SK-N-SH (cell line): ENCODE measurements at regions not wholly inside any gene's neighbourhood (a gene's known extent, or its start where the extent isn't known, plus 50 kb on each side); places are given as distances from the start of the nearest gene placed in this dataset.
A peak's percentile ranks its signal among the peaks of the same experiment; 100 is the strongest.

ENCODE experiments used
- CTCF ChIA-PET: fragments of 300-600, 350-600 bp; formaldehyde crosslinking; extraction: SDS; loops from one replicate; lab custom pipeline; 2021; lab: Yijun Ruan, JAX
- POLR2A ChIA-PET: fragments of 350-600 bp; sonication (Branson Sonifier 250); formaldehyde crosslinking; extraction: SDS; loops from one replicate; lab custom pipeline; 2020; ENCODE audit warnings: antibody characterized with exemption, inconsistent platforms; lab: Yijun Ruan, JAX
- DNase-seq: peaks from one replicate; pipeline ENCODE4 v3.0.0; 2012
- H2AFZ ChIP-seq: fragments of 200-600 bp; sonication (generic); 2 replicates; pipeline ENCODE4 v1.8.1; 2016; ENCODE audit warnings: antibody characterized with exemption, mild to moderate bottlenecking, low read depth
- H3F3A ChIP-seq: fragments of 200-600 bp; sonication (generic); replicated peaks from 2 replicates; pipeline ENCODE3; 2016; ENCODE audit warnings: antibody characterized with exemption, mild to moderate bottlenecking; ENCODE audit not compliant: insufficient read depth
- H3K27ac ChIP-seq, 2 experiments: fragments of 200-500 bp in 1 of 2; fragments of 200-600 bp in 1 of 2; sonication (Bioruptor generic) in 1 of 2; sonication (generic), shearing (Covaris generic) in 1 of 2; 2 replicates each; pipeline versions ENCODE4 v1.5.1 to v1.6.1; 2014 to 2016; ENCODE audit warnings: low read depth in 2 of 2, inconsistent platforms in 1 of 2, low read length in 1 of 2, mild to moderate bottlenecking in 1 of 2, mixed read lengths in 1 of 2
- H3K27me3 ChIP-seq: fragments of 200-600 bp; sonication (generic), shearing (Covaris generic); 2 replicates; pipeline ENCODE4 v1.6.1; 2016; ENCODE audit warnings: mixed run types; ENCODE audit not compliant: insufficient read depth
- H3K36me3 ChIP-seq, 2 experiments: fragments of 200-500 bp in 1 of 2; fragments of 200-600 bp in 1 of 2; sonication (Bioruptor generic) in 1 of 2; sonication (generic) in 1 of 2; replicated peaks in 1 of 2; 2 replicates each; pipeline versions ENCODE3 to v1.5.1; 2014 to 2016; ENCODE audit warnings: low read length in 1 of 2, mild to moderate bottlenecking in 1 of 2; ENCODE audit not compliant: insufficient read depth in 2 of 2, control insufficient read depth in 1 of 2
- H3K4me1 ChIP-seq, 2 experiments: fragments of 200-500 bp in 1 of 2; fragments of 200-600 bp in 1 of 2; sonication (Bioruptor generic) in 1 of 2; sonication (generic), shearing (Covaris generic) in 1 of 2; 2 replicates each; pipeline versions ENCODE4 v1.5.1 to v1.6.1; 2014 to 2016; ENCODE audit warnings: low read depth in 1 of 2, low read length in 1 of 2, mixed run types in 1 of 2; ENCODE audit not compliant: insufficient read depth in 2 of 2, control insufficient read depth in 1 of 2
- H3K4me2 ChIP-seq: fragments of 200-600 bp; sonication (generic), shearing (Covaris generic); 2 replicates; pipeline ENCODE4 v1.6.1; 2017; ENCODE audit warnings: mixed run types
- H3K4me3 ChIP-seq, 2 experiments: fragments of 200-500 bp in 1 of 2; fragments of 200-600 bp in 1 of 2; sonication (Bioruptor generic) in 1 of 2; sonication (generic), shearing (Covaris generic) in 1 of 2; 2 replicates each; pipeline versions ENCODE4 v1.5.1 to v1.8.1; 2014 to 2016; ENCODE audit warnings: low read depth in 2 of 2, inconsistent platforms in 1 of 2, low read length in 1 of 2, mild to moderate bottlenecking in 1 of 2, mixed read lengths in 1 of 2, moderate library complexity in 1 of 2
- H3K79me2 ChIP-seq: fragments of 200-600 bp; sonication (generic); 2 replicates; pipeline ENCODE4 v1.8.1; 2017; ENCODE audit warnings: mild to moderate bottlenecking; ENCODE audit not compliant: insufficient read depth
- H3K9ac ChIP-seq: fragments of 200-600 bp; sonication (generic); 2 replicates; pipeline ENCODE4 v1.6.1; 2017; ENCODE audit warnings: mixed run types
- H3K9me2 ChIP-seq: fragments of 200-600 bp; sonication (generic); 2 replicates; pipeline ENCODE4 v1.6.1; 2017; ENCODE audit warnings: mixed run types
- H3K9me3 ChIP-seq: fragments of 200-600 bp; sonication (generic); 2 replicates; pipeline ENCODE4 v1.6.1; 2017; ENCODE audit warnings: mixed run types, mild to moderate bottlenecking, moderate library complexity
- H4K20me1 ChIP-seq: fragments of 200-600 bp; sonication (generic); 2 replicates; pipeline ENCODE4 v1.6.1; 2017; ENCODE audit warnings: mild to moderate bottlenecking, mixed run types; ENCODE audit not compliant: insufficient read depth
- ELF1 ChIP-seq: IDR thresholded peaks from 2 replicates; pipeline ENCODE4 v1.4.0; 2012
- EP300 ChIP-seq, 2 experiments: IDR thresholded peaks; 2 replicates each; pipeline versions ENCODE4 v1.4.0 to v1.6.1; 2012; ENCODE audit warnings: borderline replicate concordance in 1 of 2, low read depth in 1 of 2, low read length in 1 of 2
- EZH2phosphoT487 ChIP-seq: fragments of 200-600 bp; sonication (generic); IDR thresholded peaks from 2 replicates; pipeline ENCODE4 v1.6.1; 2017; ENCODE audit warnings: low read depth, mixed run types, mild to moderate bottlenecking, antibody characterized with exemption, moderate library complexity, borderline replicate concordance
- GATA2 ChIP-seq: sonication (generic); formaldehyde crosslinking; IDR thresholded peaks from 2 replicates; pipeline ENCODE4 v1.5.0; 2020; ENCODE audit warnings: mild to moderate bottlenecking, missing genetic modification reagents
- MAX ChIP-seq: IDR thresholded peaks from 2 replicates; pipeline ENCODE4 v1.4.0; 2012; ENCODE audit warnings: low read depth
- MEF2A ChIP-seq: IDR thresholded peaks from 2 replicates; pipeline ENCODE4 v1.4.0; 2012; ENCODE audit warnings: low read depth, borderline replicate concordance
- MXI1 ChIP-seq: IDR thresholded peaks from 2 replicates; pipeline ENCODE4 v1.6.1; 2012; ENCODE audit warnings: mild to moderate bottlenecking, low read depth, low read length, improper control_type of control experiment
- PBX3 ChIP-seq: IDR thresholded peaks from 2 replicates; pipeline ENCODE4; 2012
- RFX5 ChIP-seq: IDR thresholded peaks from 2 replicates; pipeline ENCODE4 v1.6.1; 2012; ENCODE audit warnings: mild to moderate bottlenecking, improper control_type of control experiment, low read length
- TAF1 ChIP-seq: IDR thresholded peaks from 2 replicates; pipeline ENCODE4 v1.6.1; 2012; ENCODE audit warnings: low read depth, mild to moderate bottlenecking, low read length, moderate library complexity, borderline replicate concordance
- TCF12 ChIP-seq: IDR thresholded peaks from 2 replicates; pipeline ENCODE4 v1.4.0; 2012
- ZBTB33 ChIP-seq: IDR thresholded peaks from 2 replicates; pipeline ENCODE4 v1.4.0; 2012; ENCODE audit warnings: low read depth, borderline replicate concordance
- WGBS: methylation state at CpG from one replicate; pipeline ENCODE4 v1.1.6; 2017; ENCODE audit warnings: low lambda C conversion rate; 5-methylcytosine and 5-hydroxymethylcytosine counted together

DNA sequence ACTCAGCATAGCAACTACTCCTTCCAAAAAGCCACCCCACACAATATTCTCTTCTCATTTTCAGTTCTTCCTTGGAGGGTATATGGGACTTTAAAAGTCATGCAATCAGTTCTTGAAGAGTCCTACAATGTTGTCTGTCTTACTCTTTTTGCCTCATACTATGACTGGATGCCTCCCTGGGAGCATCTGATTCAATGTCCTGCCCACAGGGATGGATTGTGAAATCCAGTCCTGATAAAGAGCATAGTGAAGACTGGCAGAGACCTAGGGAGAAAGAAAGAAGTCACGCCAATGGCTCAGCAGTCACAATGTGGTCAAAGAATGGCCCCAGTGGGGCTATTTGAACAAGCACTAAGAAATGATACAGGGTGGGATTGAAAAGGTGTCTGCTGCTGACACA lies 155.1 kb upstream of the SERPINE2 start (continued):
- no peak for TF ChIP-seq ELF1
- TF ChIP-seq EP300 (IDR thresholded peaks at IDR 0.05; ENCODE audit: borderline replicate concordance in 1 of 2, low read depth in 1 of 2, low read length in 1 of 2): no peak

DNA sequence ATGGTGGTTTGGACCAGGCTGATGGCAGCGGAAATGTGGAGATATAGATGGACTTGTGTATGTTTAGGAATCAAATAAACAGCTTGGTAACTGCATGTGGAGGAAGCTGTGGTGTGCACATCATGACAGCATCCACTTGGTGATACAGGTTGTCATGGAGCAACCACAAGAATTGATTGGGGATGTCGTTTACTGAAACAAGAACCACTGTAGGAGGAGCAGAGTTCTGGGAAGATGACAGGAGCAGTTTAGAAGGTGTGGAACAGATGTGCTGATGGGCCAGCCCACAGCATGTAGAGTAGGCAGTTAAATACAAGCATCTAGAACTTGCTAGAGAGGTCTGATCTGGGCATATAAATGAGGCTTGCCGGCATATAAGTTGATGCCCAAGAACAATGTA lies 152.4 kb upstream of the SERPINE2 start:
- Histone ChIP-seq H3K9ac (no peak overlapping the region), H4K20me1 (no peaks in the 10 kb centered on the region), H3K9me2 (no peaks in the 10 kb centered on the region), H3K4me3 (no peak overlapping the region), H3F3A (no peaks in the 10 kb centered on the region), H3K36me3 (no peaks in the 10 kb centered on the region), H3K79me2 (no peaks in the 10 kb centered on the region), H3K9me3 (no peaks in the 10 kb centered on the region), H3K4me1 (peaks cover 0 to 3% of the 10 kb centered on the region in 2 experiments; a peak in 1 of 4 replicates), H3K27me3 (no peaks in the 10 kb centered on the region), H2AFZ (no peak overlapping the region), H3K4me2 (no peak overlapping the region), H3K27ac (peak overlapping the region in 1 of 2 experiments; percentile 72; a peak in 2 of 4 replicates)
- ChIA-PET CTCF (no interaction called here), POLR2A (no interaction called here)
- 58% methylated on average over 3 of the region's 3 CpGs for WGBS
- TF ChIP-seq MXI1 (no peak), TCF12 (no peak)
- no peak for DNase-seq

- 41% methylated on average over 2 of the region's 2 CpGs for WGBS
- no peak overlapping the region for H2AFZ ChIP-seq
- TF ChIP-seq TCF12 (no peak), MEF2A (no peak), RFX5 (no peak), TAF1 (no peak), ELF1 (no peak), EZH2phosphoT487 (no peak), EP300 (IDR thresholded peaks at IDR 0.05; ENCODE audit: borderline replicate concordance in 1 of 2, low read depth in 1 of 2, low read length in 1 of 2) (no peak), MAX (no peak), PBX3 (no peak), GATA2 (CRISPR knock-in tag) (no peak), ZBTB33 (no peak)
- POLR2A ChIA-PET: no interaction called here
- H3K27me3 ChIP-seq: no peaks in the 10 kb centered on the region
- H3F3A ChIP-seq: no peaks in the 10 kb centered on the region
- no peaks in the 10 kb centered on the region for H3K36me3 ChIP-seq
- peaks cover 0 to 3% of the 10 kb centered on the region in 2 experiments; a peak in 1 of 4 replicates for H3K4me1 ChIP-seq
- H3K9ac ChIP-seq: no peak overlapping the region
- no peaks in the 10 kb centered on the region for H3K9me3 ChIP-seq
- H3K4me2 ChIP-seq: no peak overlapping the region
- no peaks in the 10 kb centered on the region for H4K20me1 ChIP-seq
- no peak overlapping the region for H3K4me3 ChIP-seq
- H3K9me2 ChIP-seq: no peaks in the 10 kb centered on the region
- no peaks in the 10 kb centered on the region for H3K79me2 ChIP-seq
- CTCF ChIA-PET: no interaction called here
- no peak for DNase-seq
- H3K27ac ChIP-seq: peak overlapping the region in 1 of 2 experiments; percentile 72; a peak in 3 of 4 replicates
Measured at GRCh38 chr2:224190936-224191270, 151.8 kb upstream of the SERPINE2 start.
